H9 (cell line): ENCODE measurements at regions not wholly inside any gene's neighbourhood (a gene's known extent, or its start where the extent isn't known, plus 50 kb on each side); places are given as distances from the start of the nearest gene placed in this dataset.

Source experiments
- DNase-seq: peaks from one replicate; pipeline ENCODE4 v3.0.0-alpha.2; 2017
- H2AFZ ChIP-seq: one replicate; pipeline ENCODE4 v1.6.1; 2013; ENCODE audit warnings: mild to moderate bottlenecking, low read length, control low read depth, moderate library complexity
- H2AK5ac ChIP-seq: 2 replicates; pipeline ENCODE4 v1.6.1; 2013; ENCODE audit warnings: low read length, control low read depth, mixed read lengths; ENCODE audit not compliant: insufficient read length
- H2BK120ac ChIP-seq: one replicate; pipeline ENCODE4 v1.6.1; 2013; ENCODE audit warnings: low read depth, mild to moderate bottlenecking, low read length, control low read depth, inconsistent platforms; ENCODE audit not compliant: poor library complexity, severe bottlenecking
- H2BK12ac ChIP-seq: 2 replicates; pipeline ENCODE4 v1.6.1; 2013; ENCODE audit warnings: low read length, control low read depth, mixed read lengths, low read depth; ENCODE audit not compliant: insufficient read length
- H2BK15ac ChIP-seq: 2 replicates; pipeline ENCODE4 v1.6.1; 2013; ENCODE audit warnings: low read depth, low read length, control low read depth
- H2BK20ac ChIP-seq: one replicate; pipeline ENCODE4 v1.6.1; 2013; ENCODE audit warnings: low read depth, mild to moderate bottlenecking, low read length, control low read depth, inconsistent platforms; ENCODE audit not compliant: poor library complexity, severe bottlenecking
- H2BK5ac ChIP-seq: 2 replicates; pipeline ENCODE4 v1.6.1; 2013; ENCODE audit warnings: low read length, control low read depth, mixed read lengths; ENCODE audit not compliant: insufficient read length
- H3K14ac ChIP-seq: 2 replicates; pipeline ENCODE4 v1.6.1; 2013; ENCODE audit warnings: low read length, control low read depth; ENCODE audit not compliant: insufficient read depth
- H3K18ac ChIP-seq: 2 replicates; pipeline ENCODE4 v1.6.1; 2013; ENCODE audit warnings: low read depth, mild to moderate bottlenecking, mixed read lengths, low read length, control low read depth; ENCODE audit not compliant: insufficient read length
- H3K23ac ChIP-seq: 2 replicates; pipeline ENCODE4 v1.6.1; 2013; ENCODE audit warnings: low read length, control low read depth, mixed read lengths, low read depth; ENCODE audit not compliant: insufficient read length
- H3K23me2 ChIP-seq: 2 replicates; pipeline ENCODE4 v1.6.1; 2013; ENCODE audit warnings: low read depth, mild to moderate bottlenecking, mixed read lengths, low read length, control low read depth; ENCODE audit not compliant: insufficient read length, poor library complexity, severe bottlenecking
- H3K27ac ChIP-seq: 2 replicates; pipeline ENCODE4 v1.5.1; 2013; ENCODE audit warnings: low read length, control low read depth, mixed read lengths, low read depth; ENCODE audit not compliant: insufficient read length
- H3K27me3 ChIP-seq: 2 replicates; pipeline ENCODE4 v1.6.1; 2013; ENCODE audit warnings: low read length, control low read depth, inconsistent platforms; ENCODE audit not compliant: insufficient read depth
- H3K4ac ChIP-seq: 2 replicates; pipeline ENCODE4 v1.6.1; 2013; ENCODE audit warnings: low read depth, mild to moderate bottlenecking, control low read depth, inconsistent platforms, low read length, moderate library complexity
- H3K4me1 ChIP-seq: 2 replicates; pipeline ENCODE4 v1.6.1; 2013; ENCODE audit warnings: low read length, control low read depth, inconsistent platforms; ENCODE audit not compliant: insufficient read depth
- H3K4me2 ChIP-seq: 2 replicates; pipeline ENCODE4 v1.6.1; 2013; ENCODE audit warnings: low read length, control low read depth, mixed read lengths; ENCODE audit not compliant: insufficient read length, insufficient read depth
- H3K56ac ChIP-seq: 2 replicates; pipeline ENCODE4 v1.6.1; 2013; ENCODE audit warnings: low read depth, mild to moderate bottlenecking, mixed read lengths, low read length, control low read depth; ENCODE audit not compliant: insufficient read length
- H3K79me1 ChIP-seq: 2 replicates; pipeline ENCODE4 v1.6.1; 2013; ENCODE audit warnings: low read depth, mild to moderate bottlenecking, moderate library complexity, low read length, control low read depth, inconsistent platforms; ENCODE audit not compliant: insufficient read depth, poor library complexity, severe bottlenecking
- H3K79me2 ChIP-seq: 2 replicates; pipeline ENCODE4 v1.6.1; 2013; ENCODE audit warnings: low read length, control low read depth, inconsistent platforms; ENCODE audit not compliant: insufficient read depth
- H3K9ac ChIP-seq: 2 replicates; pipeline ENCODE4 v1.6.1; 2013; ENCODE audit warnings: low read length, control low read depth, mixed read lengths; ENCODE audit not compliant: insufficient read length; ENCODE audit errors: extremely low read depth
- H3K9me3 ChIP-seq: one replicate; pipeline ENCODE4 v1.6.1; 2013; ENCODE audit warnings: low read depth, low read length, inconsistent platforms; ENCODE audit not compliant: control insufficient read depth
- H3T11ph ChIP-seq: one replicate; pipeline ENCODE4 v1.6.1; 2013; ENCODE audit warnings: mild to moderate bottlenecking, low read length, control low read depth, inconsistent platforms
- H4K20me1 ChIP-seq: one replicate; pipeline ENCODE4 v1.6.1; 2013; ENCODE audit not compliant: control insufficient read depth, insufficient read length, insufficient read depth
- H4K5ac ChIP-seq: 2 replicates; pipeline ENCODE4 v1.6.1; 2013; ENCODE audit warnings: low read depth, mild to moderate bottlenecking, mixed read lengths, low read length, control low read depth; ENCODE audit not compliant: insufficient read length
- H4K8ac ChIP-seq: replicated peaks from 2 replicates; pipeline ENCODE4 v1.6.1; 2013; ENCODE audit warnings: low read length, control low read depth, mixed read lengths, low read depth; ENCODE audit not compliant: insufficient read length
- H4K91ac ChIP-seq: 2 replicates; pipeline ENCODE4 v1.6.1; 2013; ENCODE audit warnings: low read depth, mild to moderate bottlenecking, moderate library complexity, mixed read lengths, low read length, control low read depth; ENCODE audit not compliant: insufficient read length
- H3K27ac Mint-ChIP-seq, 3 experiments: 2 replicates in 2 of 3; 3 replicates in 1 of 3; pipeline ENCODE4 v1.8.0; 2020 to 2021; ENCODE audit warnings: mixed read lengths in 3 of 3, mild to moderate bottlenecking in 1 of 3, moderate library complexity in 1 of 3
- H3K27me3 Mint-ChIP-seq: 2 replicates; pipeline ENCODE4 v1.8.0; 2021; ENCODE audit warnings: low read depth, mild to moderate bottlenecking, moderate library complexity, mixed read lengths
- H3K36me3 Mint-ChIP-seq, 3 experiments: 2 replicates in 2 of 3; 3 replicates in 1 of 3; pipeline ENCODE4 v1.8.0; 2020 to 2021; ENCODE audit warnings: low read depth in 3 of 3, mixed read lengths in 3 of 3; ENCODE audit not compliant: insufficient read depth in 1 of 3
- H3K4me1 Mint-ChIP-seq, 2 experiments: 2 replicates each; pipeline ENCODE4 v1.8.0; 2020; ENCODE audit warnings: mixed read lengths in 2 of 2
- H3K4me3 Mint-ChIP-seq, 2 experiments: 2 replicates in 1 of 2; 3 replicates in 1 of 2; pipeline ENCODE4 v1.8.0; 2020 to 2021; ENCODE audit warnings: mild to moderate bottlenecking in 2 of 2, mixed read lengths in 2 of 2, moderate library complexity in 1 of 2
- H3K9me3 Mint-ChIP-seq, 2 experiments: 2 replicates in 1 of 2; 3 replicates in 1 of 2; pipeline ENCODE4 v1.8.0; 2020; ENCODE audit warnings: mild to moderate bottlenecking in 2 of 2, mixed read lengths in 2 of 2, moderate library complexity in 1 of 2
- WGBS: extraction: QIAGEN DNeasy Blood & Tissue Kit; methylation state at CpG from one replicate; pipeline ENCODE4 v1.1.7; 2013; ENCODE audit warnings: missing lambda C conversion rate, low lambda C conversion rate, mixed read lengths; ENCODE audit not compliant: insufficient read length; ENCODE audit errors: extremely low coverage; 5-methylcytosine and 5-hydroxymethylcytosine counted together
- TF ChIP-seq, protein P1 (sequence below): fragments of 200-600 bp; sonication (generic); conservative IDR thresholded peaks from 3 replicates; pipeline ENCODE4 v1.8.0; 2021; ENCODE audit warnings: antibody characterized with exemption, mild to moderate bottlenecking

- no peaks in the 10 kb centered on the region for H3K23me2 ChIP-seq
- H3K23ac ChIP-seq, result no peak overlapping the region
- Mint-ChIP-seq H3K4me1 (peaks cover 15 to 16% of the 10 kb centered on the region in 2 experiments), H3K27ac (no peak overlapping the region), H3K36me3 (no peaks in the 10 kb centered on the region), H3K27me3 (peaks cover 74% of the 10 kb centered on the region), H3K4me3 (no peak overlapping the region), H3K9me3 (peaks cover 0 to 3% of the 10 kb centered on the region in 2 experiments; a peak in 3 of 5 replicates)
- no peak overlapping the region for H2BK120ac ChIP-seq
- no peaks in the 10 kb centered on the region for H3K79me2 ChIP-seq
- no peak overlapping the region for H2AK5ac ChIP-seq
- no peak overlapping the region for H2AFZ ChIP-seq
- H3K4me2 ChIP-seq, result no peak overlapping the region
- H3K4me1 ChIP-seq, result peaks cover 11% of the 10 kb centered on the region; the same call in 1 of the 2 replicates
- no peak overlapping the region for H2BK20ac ChIP-seq
- no peak overlapping the region for H3K27ac ChIP-seq
- H4K91ac ChIP-seq, result no peak overlapping the region
- H2BK5ac ChIP-seq, result no peak overlapping the region
- no peak for DNase-seq
- H3K14ac ChIP-seq, result no peak overlapping the region
- no peak overlapping the region for H4K5ac ChIP-seq
- H4K20me1 ChIP-seq, result no peaks in the 10 kb centered on the region
- whole genome bisulfite sequencing, result no CpG with 5 or more reads among the region's 5 CpGs
- H3K9me3 ChIP-seq, result no peaks in the 10 kb centered on the region
- H3K27me3 ChIP-seq, result no peaks in the 10 kb centered on the region
- no peak overlapping the region for H3K18ac ChIP-seq
- H3K4ac ChIP-seq, result no peak overlapping the region
- no peak overlapping the region for H2BK15ac ChIP-seq
- TF ChIP-seq, protein P1, sequence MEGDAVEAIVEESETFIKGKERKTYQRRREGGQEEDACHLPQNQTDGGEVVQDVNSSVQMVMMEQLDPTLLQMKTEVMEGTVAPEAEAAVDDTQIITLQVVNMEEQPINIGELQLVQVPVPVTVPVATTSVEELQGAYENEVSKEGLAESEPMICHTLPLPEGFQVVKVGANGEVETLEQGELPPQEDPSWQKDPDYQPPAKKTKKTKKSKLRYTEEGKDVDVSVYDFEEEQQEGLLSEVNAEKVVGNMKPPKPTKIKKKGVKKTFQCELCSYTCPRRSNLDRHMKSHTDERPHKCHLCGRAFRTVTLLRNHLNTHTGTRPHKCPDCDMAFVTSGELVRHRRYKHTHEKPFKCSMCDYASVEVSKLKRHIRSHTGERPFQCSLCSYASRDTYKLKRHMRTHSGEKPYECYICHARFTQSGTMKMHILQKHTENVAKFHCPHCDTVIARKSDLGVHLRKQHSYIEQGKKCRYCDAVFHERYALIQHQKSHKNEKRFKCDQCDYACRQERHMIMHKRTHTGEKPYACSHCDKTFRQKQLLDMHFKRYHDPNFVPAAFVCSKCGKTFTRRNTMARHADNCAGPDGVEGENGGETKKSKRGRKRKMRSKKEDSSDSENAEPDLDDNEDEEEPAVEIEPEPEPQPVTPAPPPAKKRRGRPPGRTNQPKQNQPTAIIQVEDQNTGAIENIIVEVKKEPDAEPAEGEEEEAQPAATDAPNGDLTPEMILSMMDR, result no peak
- H3K9ac ChIP-seq, result no peak overlapping the region
- H3K56ac ChIP-seq, result no peak overlapping the region
- H3K79me1 ChIP-seq, result no peaks in the 10 kb centered on the region
- no peak overlapping the region for H4K8ac ChIP-seq
- no peak overlapping the region for H2BK12ac ChIP-seq
- H3T11ph ChIP-seq, result no peak overlapping the region
These were observed 267.7 kb downstream of the GLI2 start for GRCh38 chr2:121003391-121003790.
